RKO (cell line): ENCODE measurements at regions not wholly inside any gene's neighbourhood (a gene's known extent, or its start where the extent isn't known, plus 50 kb on each side); places are given as distances from the start of the nearest gene placed in this dataset.

Experiments
- DNase-seq: peaks from one replicate; pipeline ENCODE4 v3.0.0-alpha.2; 2016; ENCODE audit warnings: low spot score

DNA sequence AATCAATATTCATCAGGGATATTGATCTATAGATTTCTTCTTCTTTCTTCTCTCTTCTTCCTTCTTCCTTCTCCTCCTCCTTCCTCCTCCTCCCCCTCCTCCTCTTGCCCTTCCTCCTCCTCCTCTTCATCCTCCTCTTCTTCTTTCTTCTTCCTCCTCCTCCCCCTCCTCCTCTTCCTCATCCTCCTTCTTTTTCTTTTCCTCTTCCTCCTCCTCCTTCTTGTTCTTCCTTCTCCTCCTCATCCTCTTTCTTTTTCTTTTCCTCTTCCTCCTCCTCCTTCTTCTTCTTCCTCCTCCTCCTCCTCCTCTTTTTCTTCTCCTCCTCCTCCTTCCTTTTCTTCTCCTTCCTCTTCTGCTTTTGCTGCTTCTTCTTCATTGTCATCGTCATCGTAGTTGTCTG, 52.4 kb upstream of the SERINC1 start:
- no peak for DNase-seq

DNA sequence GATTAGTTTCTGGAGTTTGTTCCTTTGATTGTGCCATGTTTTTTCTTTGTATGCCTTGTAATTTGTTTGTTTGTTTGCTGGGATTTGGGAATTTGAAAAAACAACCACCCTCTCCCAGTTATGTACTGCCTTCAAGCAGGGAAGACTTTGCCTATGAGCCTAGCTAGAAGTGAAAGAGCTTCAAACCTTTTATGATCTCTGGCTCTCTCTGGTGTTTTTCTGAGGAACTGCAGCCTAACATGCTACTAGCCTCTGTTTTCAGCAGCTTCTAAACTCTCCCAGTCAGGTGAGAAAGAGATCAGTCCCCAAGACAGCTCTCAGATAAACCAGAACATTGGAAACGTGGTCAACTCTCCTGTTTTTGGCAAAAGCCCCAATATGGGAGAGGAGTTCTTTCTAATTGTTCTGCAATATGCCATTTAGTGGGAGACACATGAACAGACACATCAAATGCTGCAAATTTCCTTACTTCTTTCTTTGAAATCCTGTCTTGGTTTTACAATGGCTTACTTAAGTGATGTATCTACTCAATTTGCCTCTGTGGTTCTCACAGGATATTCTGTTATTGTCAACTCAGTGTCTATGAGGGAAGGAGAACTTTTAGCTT, 58.9 kb upstream of the SERINC1 start:
- DNase-seq, result peak; percentile 80

DNA sequence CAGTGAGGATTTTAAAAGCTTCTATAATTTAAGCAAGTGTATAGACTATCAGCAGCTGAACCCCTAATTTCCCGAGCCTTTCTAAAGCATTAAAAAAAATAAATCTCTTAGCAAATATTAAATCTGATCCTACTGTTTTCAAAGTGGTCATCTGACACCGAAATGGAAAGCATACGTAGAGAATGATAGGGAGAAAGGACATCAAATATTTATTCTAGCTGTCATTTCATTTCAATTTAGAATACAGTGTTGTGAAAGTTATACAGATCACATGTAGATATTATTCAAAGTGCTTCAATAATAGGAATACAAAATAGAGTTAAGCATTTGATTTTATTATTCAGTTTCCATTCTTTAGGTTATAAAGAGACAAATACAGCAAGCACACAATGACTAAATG, 61.9 kb upstream of the PKIB start:
- DNase-seq, result no peak

DNA sequence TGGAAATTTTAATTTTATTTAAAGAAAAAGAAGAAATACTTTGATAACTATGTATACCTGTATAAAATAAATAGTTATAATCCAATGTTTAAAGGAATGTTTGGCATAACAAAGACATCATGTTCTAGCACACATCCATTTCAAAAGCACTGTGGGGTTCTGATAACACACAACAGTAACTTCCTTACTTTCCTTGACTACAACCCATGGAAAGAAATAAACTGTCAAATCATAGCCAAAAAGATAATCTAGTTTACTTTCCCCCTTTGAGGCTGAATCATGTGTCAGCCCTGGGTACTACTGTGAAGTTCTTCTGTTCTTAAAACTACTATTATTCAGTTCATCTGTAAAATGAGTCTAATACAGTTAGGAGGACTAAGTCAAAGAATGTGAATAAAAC, 61.4 kb upstream of the PKIB start:
- no peak for DNase-seq

DNA sequence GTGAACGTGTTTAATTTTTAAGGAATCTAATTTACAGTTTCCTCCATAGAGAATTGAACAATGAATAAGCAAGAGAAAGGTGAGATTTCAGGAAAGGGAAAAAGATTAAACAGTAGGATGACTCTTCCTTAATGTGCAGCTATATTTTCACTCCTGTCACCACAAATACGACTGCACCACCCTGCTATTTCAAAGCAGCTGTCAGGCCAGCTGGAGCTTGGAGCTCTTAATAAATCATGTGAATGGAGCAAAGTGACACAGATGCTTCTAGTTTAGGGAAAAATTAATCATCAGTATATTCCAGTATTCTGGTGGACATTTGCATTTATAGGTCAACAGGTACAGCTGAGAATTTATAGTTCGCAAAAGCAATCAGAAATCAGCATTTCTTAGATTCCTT, 56.5 kb upstream of the PKIB start:
- DNase-seq, result no peak

DNA sequence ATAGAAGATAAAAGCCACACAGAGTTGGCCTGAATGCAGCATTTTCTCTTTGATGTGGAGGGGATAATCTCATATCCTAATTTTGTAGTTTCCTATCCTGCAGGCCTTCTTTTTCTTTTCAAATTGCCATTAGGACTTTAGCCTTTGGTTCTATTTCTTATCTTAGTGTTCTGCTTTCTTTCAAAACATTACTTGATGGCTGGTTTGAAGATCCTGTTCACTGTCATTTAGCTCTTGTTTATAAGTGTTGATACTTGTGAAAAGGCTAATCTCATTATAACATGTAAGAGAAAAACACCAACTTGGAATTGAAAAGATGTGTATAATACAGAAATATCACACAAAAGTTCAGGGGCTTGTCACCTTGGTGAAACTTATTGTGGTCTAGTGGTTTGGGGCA, 54.6 kb upstream of the PKIB start:
- no peak for DNase-seq

DNA sequence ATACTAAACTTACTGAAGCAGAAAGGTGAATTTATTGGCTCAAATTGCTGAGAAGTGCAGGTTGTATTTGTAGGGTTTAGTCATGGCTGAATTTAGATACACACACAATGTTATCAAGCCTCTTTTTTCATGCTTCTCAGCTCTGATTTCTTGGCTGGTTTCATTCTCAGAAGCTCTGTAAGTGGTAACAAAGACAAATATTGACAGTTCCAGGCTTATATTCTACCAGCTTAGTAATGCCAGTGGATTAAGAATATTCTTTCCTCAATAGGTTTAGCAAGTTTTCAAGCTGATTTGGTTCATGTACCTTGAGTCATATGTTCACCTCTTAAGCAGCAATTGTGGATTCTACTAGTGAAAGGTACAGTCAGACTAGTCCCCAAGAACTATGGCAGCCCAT, 52.1 kb upstream of the PKIB start:
- no peak for DNase-seq
